ENCODE measurements at regions not wholly inside any gene's neighbourhood (a gene's known extent, or its start where the extent isn't known, plus 50 kb on each side); places are given as distances from the start of the nearest gene placed in this dataset.
A peak's percentile ranks its signal among the peaks of the same experiment; 100 is the strongest.

DNA sequence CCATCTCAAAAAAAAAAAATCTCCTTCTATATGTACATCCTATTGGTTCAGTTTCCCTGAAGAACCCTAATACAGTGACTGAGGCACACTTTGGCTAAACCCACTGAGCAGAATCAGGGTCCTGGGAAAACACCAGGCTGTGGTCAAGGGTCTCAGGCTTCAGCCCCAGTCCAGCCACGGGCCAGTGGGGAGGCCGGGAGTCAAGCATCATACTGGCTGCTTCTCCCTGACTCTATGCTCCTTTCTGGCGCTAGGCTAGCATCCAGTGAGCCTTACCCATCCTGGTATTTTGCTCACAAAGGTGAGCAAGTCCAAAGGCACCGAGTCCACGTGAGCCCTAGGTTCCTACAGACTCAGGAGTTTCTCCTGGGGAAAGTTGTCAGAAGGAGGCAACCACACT lies 752.5 kb downstream of the BRD1 start:
- no peak for DNase-seq

DNA sequence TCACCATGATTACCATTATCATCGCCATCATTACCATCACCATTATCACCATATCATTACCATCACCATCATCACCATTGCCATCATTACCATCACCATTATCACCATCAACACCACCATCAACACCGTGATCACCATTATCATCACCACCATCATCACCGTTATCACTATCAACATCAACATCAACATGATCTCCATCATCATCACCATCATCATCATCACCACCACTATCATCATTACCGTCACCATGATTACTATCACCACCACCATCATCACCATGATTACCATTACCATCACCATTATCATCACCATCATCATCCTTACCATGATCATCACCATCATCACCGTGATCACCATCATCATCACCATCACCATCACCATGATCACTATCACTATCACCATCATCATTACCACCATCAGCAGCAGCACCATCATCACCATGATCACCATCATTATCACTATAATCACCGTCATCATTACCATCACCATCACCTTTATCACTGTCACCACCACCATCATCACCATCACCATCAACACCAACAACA lies 753.7 kb downstream of the BRD1 start:
- no peak for DNase-seq

DNA sequence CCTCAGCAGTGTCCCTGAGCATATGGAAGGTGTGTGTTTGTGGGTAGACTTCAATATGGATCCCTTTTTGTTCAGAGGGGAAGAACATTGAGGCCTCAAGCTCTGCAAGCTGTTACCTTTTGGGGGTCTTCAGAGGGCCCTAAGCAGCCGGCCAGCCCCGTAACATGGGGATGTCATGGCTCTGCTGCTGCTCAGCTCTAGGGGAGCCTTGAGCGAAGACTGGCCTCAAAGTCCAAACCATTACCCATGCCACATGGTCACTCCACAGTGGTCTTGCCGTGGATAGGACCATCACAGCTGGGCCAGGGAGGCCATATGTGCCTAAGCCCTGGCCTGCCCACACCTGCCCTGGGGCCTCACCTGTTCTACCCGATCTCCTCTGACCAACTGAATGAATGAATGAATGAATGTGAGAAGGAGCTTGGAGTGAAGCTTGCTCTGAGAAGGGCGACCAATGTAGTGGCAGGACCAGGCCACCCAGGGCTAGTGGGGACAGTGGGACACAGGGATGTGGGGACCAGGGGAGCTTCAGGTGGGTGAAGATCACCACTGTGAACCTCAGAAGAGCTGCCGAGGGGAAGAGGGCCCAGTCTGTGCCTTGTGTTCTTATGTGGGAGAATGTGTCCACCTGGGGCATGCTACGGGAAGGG lies 754.6 kb downstream of the BRD1 start:
- no peak for DNase-seq

- no peak for DNase-seq
These were observed 757.2 kb downstream of the BRD1 start for GRCh38 chr22:49070501-49070900.

DNA sequence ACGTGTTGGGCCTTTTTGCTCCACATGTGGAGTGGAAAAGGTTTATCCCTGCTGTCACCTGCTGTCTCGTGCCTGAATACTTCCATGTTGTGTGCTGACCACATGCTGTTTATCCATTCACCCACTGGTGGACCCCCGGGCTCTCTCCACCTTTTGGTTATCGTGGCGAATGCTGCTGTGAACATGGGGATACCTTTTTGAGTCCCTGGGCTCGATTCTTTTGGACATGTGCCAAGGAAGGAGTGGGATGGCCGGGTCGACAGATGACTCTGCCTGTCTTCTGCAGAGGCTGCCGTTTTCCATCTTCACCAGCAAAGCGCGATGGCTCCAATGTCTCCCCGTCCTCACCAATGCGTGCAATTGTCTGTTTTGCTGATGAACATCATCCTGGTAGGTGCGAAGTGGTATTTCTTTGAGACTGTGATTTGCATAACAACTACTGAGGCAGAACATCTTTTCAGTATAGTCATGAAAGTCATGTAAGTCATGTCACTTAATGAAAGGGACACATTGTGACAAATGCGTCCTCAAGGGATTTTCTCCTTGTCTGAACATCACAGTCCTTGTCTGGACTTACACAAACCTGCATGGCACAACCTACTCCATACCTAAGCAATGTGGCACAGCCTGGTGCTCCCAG lies 758.7 kb downstream of the BRD1 start:
- no peak for DNase-seq

GRCh38 chr22:49067504-49067903 lies 760.2 kb downstream of the BRD1 start:
- DNase-seq, result no peak

DNA sequence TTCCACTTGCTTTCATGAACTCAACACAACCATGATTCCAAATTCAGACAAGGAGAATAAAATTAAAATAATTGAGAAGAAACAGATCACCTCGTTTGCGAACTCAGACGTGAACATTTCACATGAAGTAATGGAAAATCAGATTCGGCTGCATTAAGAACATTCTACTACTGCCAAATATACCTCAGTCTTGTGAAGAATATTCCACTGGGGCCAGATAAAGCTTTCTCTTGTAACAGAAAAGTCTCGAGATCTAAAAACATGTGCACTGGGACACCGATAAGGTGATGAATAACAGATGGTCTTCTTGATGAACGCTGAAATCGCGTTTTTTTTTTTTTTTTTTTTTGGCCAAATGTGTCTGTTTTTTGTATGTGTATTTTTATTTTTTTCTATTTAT lies 761.1 kb downstream of the BRD1 start:
- no peak for DNase-seq

DNA sequence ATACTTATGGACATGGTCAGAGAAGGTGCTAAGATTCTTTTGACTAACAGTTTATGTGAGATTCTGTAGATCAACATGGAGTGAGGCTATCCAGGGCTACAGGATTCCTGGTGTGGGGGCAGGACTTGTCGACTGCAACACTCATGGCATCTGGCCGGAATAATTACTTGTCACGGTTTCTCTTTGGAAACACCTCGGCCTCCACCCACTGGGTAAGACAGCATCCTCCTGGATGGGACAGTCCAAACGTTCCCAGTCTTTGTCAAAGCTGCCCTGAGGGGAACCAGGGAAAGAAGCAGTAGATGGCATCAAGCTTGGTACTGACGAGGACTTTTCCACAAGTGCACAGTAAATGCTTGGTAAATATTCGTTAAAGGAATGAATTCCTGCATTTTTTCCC lies 762.8 kb downstream of the BRD1 start:
- DNase-seq, result no peak

GRCh38 chr22:49063545-49063890 lies 764.2 kb downstream of the BRD1 start:
- DNase-seq, result no peak

- no peak for DNase-seq
These were observed 764.7 kb downstream of the BRD1 start for GRCh38 chr22:49062802-49063544.

GRCh38 chr22:49062155-49062801 lies 765.4 kb downstream of the BRD1 start:
- no peak for DNase-seq

GRCh38 chr22:49057910-49058309 lies 769.8 kb downstream of the BRD1 start:
- no peak for DNase-seq

DNA sequence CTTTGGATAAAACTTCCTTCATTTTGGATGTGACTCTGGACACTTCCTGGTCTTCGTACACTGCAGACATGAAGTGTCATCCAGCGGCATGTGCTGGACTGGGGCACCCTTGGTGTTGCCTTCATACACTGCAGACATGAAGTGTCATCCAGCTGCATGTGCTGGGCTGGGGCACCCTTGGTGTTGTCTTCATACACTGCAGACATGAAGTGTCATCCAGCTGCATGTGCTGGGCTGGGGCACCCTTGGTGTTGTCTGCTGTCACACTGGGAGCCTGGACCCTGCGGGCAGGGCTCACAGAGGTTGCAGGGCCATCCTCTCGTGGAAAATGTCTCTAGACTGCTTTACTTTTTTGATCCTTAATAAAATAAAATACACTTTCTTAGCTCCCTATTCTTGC lies 771.4 kb downstream of the BRD1 start:
- no peak for DNase-seq

- no peak for DNase-seq
These were observed 772.3 kb downstream of the BRD1 start for GRCh38 chr22:49055406-49055805.

GRCh38 chr22:49053578-49053977 lies 774.1 kb downstream of the BRD1 start:
- no peak for DNase-seq

DNA sequence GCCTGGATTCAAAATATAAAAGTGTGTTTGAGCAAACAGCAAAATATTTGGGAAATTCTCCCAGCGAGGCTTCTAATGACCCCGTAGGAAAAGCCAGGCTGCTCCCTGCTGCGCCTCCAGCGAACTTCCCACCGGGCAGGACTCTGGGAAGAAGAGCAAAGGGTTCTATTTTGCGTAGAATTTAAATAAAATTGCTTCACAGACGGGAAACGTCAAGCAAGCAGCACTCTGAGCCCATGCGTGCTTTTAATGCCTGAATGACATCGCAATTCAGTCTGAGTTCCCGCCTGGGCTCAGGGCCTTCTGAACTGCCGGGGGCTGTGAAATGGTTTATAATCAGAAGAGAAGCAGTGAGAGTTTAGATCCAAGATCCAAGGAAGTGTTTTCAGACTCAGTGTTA lies 775.1 kb downstream of the BRD1 start:
- DNase-seq, result no peak

DNA sequence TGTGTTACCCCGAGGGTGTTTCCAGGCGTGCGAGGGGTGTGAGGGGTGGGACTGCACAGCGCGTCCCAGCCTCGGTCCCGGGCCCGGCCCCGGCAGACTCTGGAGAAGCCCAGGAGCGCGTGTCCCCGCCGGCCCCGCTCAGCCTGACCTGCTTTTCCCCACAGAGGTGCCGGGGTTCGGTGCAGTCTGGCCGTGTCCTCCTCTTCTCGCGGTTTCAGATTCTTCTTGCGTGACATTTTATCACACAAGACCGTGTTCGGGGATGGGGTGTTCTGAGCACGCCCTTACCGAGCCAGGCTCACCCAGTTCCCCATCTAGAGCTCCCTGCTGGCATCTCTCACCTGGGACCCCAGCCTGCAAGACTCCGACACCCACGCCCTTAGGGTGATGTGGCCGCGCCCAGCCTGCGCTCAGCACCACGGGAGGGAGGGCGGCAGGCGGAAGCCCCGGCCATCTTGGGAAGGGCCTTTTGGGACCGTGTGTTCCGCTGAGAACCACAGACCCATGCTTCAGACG lies 775.6 kb downstream of the BRD1 start:
- peak; percentile 9 for DNase-seq

- DNase-seq, result no peak
These were observed 776.1 kb downstream of the BRD1 start for GRCh38 chr22:49051491-49052022.

DNA sequence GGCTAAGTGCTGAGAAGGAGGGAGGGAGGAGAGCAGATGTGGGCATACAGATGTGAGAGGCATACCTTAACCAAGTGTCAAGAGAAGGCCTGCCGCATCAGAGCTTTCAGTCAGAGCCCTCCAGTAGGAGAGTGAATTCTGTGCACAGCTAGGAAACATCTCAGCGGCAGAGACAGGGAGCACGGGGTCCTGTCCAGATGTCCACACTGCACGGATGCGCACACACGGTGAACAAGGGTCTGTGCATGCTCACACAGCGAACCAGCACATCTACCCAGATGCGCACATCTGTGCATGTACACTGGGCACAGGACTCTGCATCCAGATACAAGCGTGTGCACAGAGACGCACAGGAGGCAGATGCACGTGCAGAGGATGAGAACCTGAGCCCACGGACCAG lies 778.0 kb downstream of the BRD1 start:
- no peak for DNase-seq

DNA sequence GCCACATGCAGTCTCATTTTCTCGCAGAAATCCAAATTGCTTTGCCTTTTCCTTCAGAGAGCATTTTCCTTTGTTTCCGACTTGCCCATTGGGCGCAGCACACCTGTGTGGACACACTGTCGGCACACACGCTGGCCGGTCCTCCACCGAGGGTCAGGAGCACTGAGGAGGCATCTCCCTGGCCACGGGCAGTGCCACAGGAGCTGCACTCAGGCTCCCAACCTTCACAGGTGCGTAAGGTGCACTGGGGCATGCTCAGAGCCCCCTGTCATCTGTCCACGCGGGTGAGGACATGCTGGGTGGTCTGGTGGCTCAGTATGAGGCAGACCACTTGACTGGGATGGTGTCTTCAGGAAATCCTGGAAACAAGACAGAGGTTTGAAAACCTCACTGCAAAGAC lies 779.1 kb downstream of the BRD1 start:
- no peak for DNase-seq

GRCh38 chr22:49047447-49047846 lies 780.2 kb downstream of the BRD1 start:
- DNase-seq, result no peak

- DNase-seq, result peak; percentile 22
These were observed 780.9 kb downstream of the BRD1 start for GRCh38 chr22:49046546-49047361.

All from stimulated activated CD4-positive, alpha-beta T cell treated with anti-CD3 and anti-CD28 coated beads, Interleukin-4, amount 100 ng/mL, for 24 hours (primary cell).